ENCODE measurements at regions not wholly inside any gene's neighbourhood (a gene's known extent, or its start where the extent isn't known, plus 50 kb on each side); places are given as distances from the start of the nearest gene placed in this dataset.

DNA sequence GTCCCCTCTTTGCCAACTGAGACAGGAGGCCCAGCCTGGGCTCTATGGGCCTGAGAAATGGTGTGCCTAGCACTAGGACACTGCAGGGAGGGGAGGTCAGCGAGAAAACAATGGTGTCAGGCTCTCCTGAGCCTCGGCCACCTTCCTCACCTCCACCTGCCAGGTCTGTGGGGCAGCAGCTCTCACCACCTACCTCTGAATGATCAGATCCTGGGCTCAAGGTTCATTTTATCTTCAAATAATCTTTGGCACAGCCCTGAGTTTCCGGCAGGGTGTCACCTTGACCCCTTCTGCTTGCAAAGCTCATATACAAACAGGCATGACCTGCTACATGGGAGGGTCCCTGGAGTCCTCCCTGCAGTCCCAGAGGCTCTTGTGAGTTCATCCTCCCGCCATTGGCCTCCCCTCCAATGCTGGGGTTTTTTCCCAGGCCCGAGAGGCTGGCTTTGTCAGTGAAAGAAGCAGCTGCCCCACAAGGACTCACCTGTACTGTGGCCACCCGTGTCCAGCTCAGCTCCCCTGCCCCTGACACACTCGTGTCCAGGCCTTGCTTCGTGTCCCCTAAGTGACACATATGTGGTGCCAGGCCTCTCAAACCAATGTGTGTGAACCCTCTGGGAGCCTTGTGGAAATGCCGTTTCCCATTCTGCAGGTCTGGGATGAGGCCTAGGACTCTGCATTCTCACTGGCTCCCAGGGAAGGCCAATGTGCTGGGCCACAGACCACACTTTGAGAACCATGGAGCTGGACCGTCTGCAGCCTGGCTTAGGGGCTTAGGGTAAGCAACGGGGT lies 176.8 kb upstream of the CIBAR2 start:
- no peak overlapping the region for H3K4me3 ChIP-seq (ENCODE audit: low read length)
- no peaks in the 10 kb centered on the region for H3K36me3 ChIP-seq (ENCODE audit: control insufficient read depth, insufficient read depth, low read length)
- H3K27me3 ChIP-seq (ENCODE audit: control insufficient read depth, insufficient read depth, low read length) = no peaks in the 10 kb centered on the region
- Mint-ChIP-seq H3K9me3 (no peaks in the 10 kb centered on the region), H3K27ac (no peak overlapping the region), H3K4me1 (peaks cover 0 to 6% of the 10 kb centered on the region in 2 donors), H3K36me3 (no peaks in the 10 kb centered on the region), H3K4me3 (no peak overlapping the region), H3K27me3 (ENCODE audit: low read depth in 2 of 2) (no peaks in the 10 kb centered on the region)
- WGBS (ENCODE audit: insufficient coverage) = 87% methylated on average over 11 of the region's 11 CpGs
- H3K27ac ChIP-seq (ENCODE audit: low read length) = no peak overlapping the region
- intact Hi-C loops (cut with micrococcal nuclease) = no loop called here
- TF ChIP-seq, protein P1, sequence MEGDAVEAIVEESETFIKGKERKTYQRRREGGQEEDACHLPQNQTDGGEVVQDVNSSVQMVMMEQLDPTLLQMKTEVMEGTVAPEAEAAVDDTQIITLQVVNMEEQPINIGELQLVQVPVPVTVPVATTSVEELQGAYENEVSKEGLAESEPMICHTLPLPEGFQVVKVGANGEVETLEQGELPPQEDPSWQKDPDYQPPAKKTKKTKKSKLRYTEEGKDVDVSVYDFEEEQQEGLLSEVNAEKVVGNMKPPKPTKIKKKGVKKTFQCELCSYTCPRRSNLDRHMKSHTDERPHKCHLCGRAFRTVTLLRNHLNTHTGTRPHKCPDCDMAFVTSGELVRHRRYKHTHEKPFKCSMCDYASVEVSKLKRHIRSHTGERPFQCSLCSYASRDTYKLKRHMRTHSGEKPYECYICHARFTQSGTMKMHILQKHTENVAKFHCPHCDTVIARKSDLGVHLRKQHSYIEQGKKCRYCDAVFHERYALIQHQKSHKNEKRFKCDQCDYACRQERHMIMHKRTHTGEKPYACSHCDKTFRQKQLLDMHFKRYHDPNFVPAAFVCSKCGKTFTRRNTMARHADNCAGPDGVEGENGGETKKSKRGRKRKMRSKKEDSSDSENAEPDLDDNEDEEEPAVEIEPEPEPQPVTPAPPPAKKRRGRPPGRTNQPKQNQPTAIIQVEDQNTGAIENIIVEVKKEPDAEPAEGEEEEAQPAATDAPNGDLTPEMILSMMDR (IDR thresholded peaks at IDR 0.05) = no peak
- H3K9me3 ChIP-seq (ENCODE audit: control insufficient read depth, insufficient read depth, low read length) = no peaks in the 10 kb centered on the region
- H3K4me1 ChIP-seq (ENCODE audit: control insufficient read depth, insufficient read depth, low read length) = peaks cover 17% of the 10 kb centered on the region
- ATAC-seq (no peak), DNase-seq (no peak)

DNA sequence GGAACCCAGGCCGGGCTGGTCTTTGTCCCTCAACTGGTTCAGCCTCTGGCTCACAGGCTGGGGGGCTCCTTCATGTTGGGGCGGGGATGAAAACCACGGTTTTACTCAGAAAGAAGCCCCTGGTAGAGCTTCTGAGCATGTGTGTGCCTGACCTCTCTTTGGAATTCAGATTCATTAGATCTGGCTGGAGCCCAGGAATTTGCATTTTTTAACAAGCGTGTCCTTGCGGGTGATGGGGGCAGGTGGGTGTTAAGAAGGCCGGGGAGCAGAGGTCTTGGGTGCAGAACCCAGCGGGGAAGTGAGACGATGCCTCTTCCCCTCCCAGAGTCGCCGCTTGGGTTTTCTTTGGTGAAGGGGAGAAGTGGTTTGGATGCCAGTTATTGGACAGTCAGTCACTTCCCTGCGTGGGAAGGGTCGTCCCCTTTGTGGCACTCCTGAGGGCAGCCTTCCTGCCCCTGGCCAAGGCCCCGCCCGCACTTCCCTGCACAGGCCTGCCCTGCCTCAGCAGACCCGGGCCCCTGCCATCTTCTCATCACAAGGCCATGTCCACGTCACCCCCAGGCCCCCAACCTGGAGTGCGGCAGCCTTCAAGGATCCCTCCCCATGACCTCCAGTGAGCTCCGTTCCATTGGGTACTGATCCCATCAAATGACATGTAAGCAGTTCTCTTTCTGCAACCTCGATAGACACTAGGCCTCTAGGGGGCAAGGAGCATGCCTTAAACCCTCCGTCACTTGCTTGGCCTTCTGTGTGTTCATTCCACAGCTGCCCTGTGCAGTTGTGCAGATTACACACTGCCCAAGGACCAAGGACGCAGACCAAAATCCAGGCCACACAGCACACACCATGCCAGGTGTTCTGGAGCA lies 177.7 kb upstream of the CIBAR2 start:
- DNase-seq (no peak), ATAC-seq (no peak)
- Mint-ChIP-seq H3K27ac (no peak overlapping the region), H3K4me3 (no peak overlapping the region), H3K9me3 (no peaks in the 10 kb centered on the region), H3K4me1 (peaks cover 0 to 6% of the 10 kb centered on the region in 2 donors), H3K27me3 (ENCODE audit: low read depth in 2 of 2) (no peaks in the 10 kb centered on the region), H3K36me3 (no peaks in the 10 kb centered on the region)
- TF ChIP-seq, protein P1 (IDR thresholded peaks at IDR 0.05) = no peak
- H3K36me3 ChIP-seq (ENCODE audit: control insufficient read depth, insufficient read depth, low read length) = no peaks in the 10 kb centered on the region
- WGBS (ENCODE audit: insufficient coverage) = 78% methylated on average over 21 of the region's 21 CpGs
- no peaks in the 10 kb centered on the region for H3K9me3 ChIP-seq (ENCODE audit: control insufficient read depth, insufficient read depth, low read length)
- H3K27ac ChIP-seq (ENCODE audit: low read length) = no peak overlapping the region
- H3K4me3 ChIP-seq (ENCODE audit: low read length) = no peak overlapping the region
- intact Hi-C loops (cut with micrococcal nuclease) = no loop called here
- peaks cover 17% of the 10 kb centered on the region for H3K4me1 ChIP-seq (ENCODE audit: control insufficient read depth, insufficient read depth, low read length)
- no peaks in the 10 kb centered on the region for H3K27me3 ChIP-seq (ENCODE audit: control insufficient read depth, insufficient read depth, low read length)

DNA sequence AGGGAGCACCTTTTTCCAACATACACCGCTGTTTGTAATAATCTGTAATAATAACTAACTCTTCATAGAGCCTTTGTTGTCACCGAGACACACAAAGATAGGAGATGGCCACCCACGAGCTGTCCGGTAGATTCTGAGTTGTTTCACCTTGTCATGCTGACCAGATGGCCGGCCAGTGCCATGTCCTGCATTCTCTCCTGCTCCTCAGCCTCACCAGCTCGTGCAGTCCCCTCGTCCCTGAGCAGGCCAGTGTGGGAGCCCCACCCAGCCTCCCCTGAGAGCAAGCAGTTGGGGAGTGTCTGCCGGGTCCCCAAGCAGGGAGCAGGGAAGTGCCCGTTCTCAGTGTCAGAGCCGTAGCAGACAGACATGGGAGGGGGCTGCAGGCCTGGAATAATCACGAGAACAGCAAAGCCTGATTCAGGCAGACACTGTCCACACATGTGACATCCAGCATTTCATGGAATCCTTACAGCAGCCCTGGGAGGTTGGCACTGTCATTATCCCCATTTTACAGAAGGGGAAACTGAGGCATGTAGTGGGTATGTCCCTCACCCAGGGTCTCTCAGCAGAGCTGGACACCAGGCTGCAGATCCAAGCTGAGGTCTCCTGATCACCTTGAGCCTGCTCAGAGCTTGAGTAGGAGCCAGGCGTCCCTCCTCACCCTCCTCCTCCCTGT lies 178.5 kb upstream of the CIBAR2 start:
- DNase-seq (no peak), ATAC-seq (no peak)
- intact Hi-C loops (cut with micrococcal nuclease) = no loop called here
- no peaks in the 10 kb centered on the region for H3K36me3 ChIP-seq (ENCODE audit: control insufficient read depth, insufficient read depth, low read length)
- H3K27me3 ChIP-seq (ENCODE audit: control insufficient read depth, insufficient read depth, low read length) = no peaks in the 10 kb centered on the region
- no peak overlapping the region for H3K27ac Mint-ChIP-seq
- H3K9me3 ChIP-seq (ENCODE audit: control insufficient read depth, insufficient read depth, low read length) = no peaks in the 10 kb centered on the region
- peaks cover 0 to 6% of the 10 kb centered on the region in 2 donors for H3K4me1 Mint-ChIP-seq
- no peak overlapping the region for H3K4me3 ChIP-seq (ENCODE audit: low read length)
- TF ChIP-seq, protein P1 (IDR thresholded peaks at IDR 0.05) = no peak
- no peaks in the 10 kb centered on the region for H3K36me3 Mint-ChIP-seq
- H3K9me3 Mint-ChIP-seq = no peaks in the 10 kb centered on the region
- H3K27me3 Mint-ChIP-seq (ENCODE audit: low read depth in 2 of 2) = no peaks in the 10 kb centered on the region
- 80% methylated on average over 12 of the region's 12 CpGs for WGBS (ENCODE audit: insufficient coverage)
- H3K27ac ChIP-seq (ENCODE audit: low read length) = no peak overlapping the region
- H3K4me1 ChIP-seq (ENCODE audit: control insufficient read depth, insufficient read depth, low read length) = peaks cover 17% of the 10 kb centered on the region
- no peak overlapping the region for H3K4me3 Mint-ChIP-seq
